GM10266 (cell line): ENCODE measurements at regions not wholly inside any gene's neighbourhood (a gene's known extent, or its start where the extent isn't known, plus 50 kb on each side); places are given as distances from the start of the nearest gene placed in this dataset.

Experiments
- DNase-seq: peaks from one replicate; pipeline ENCODE4 v3.0.0; 2012; ENCODE audit errors: extremely low spot score
- TF ChIP-seq, protein P1 (sequence below): IDR thresholded peaks from 2 replicates; pipeline ENCODE4 v1.5.1; 2012; ENCODE audit warnings: mild to moderate bottlenecking, low read depth; ENCODE audit not compliant: control insufficient read depth, insufficient read depth; ENCODE audit errors: missing control alignments

DNA sequence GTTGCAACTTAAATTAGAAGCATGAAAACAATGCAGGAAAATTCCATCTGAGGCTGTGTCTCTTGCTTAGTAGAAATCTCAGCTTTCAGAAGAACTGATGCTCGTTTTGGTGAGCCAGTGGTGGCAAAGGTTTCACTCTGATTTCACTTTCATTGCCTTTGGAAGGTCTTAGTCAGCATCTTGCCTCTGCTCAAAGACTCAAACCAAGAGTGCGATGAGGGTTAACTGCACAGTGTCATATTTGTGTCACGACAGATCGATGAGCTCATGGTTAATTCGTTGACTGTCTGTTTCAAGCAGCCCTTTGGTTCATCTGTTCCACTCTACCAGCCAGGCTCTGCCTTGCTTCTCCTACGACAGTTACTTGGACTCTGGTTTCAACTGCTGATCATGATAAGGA is 331.3 kb upstream of the KIF2A start:
- TF ChIP-seq, protein P1, sequence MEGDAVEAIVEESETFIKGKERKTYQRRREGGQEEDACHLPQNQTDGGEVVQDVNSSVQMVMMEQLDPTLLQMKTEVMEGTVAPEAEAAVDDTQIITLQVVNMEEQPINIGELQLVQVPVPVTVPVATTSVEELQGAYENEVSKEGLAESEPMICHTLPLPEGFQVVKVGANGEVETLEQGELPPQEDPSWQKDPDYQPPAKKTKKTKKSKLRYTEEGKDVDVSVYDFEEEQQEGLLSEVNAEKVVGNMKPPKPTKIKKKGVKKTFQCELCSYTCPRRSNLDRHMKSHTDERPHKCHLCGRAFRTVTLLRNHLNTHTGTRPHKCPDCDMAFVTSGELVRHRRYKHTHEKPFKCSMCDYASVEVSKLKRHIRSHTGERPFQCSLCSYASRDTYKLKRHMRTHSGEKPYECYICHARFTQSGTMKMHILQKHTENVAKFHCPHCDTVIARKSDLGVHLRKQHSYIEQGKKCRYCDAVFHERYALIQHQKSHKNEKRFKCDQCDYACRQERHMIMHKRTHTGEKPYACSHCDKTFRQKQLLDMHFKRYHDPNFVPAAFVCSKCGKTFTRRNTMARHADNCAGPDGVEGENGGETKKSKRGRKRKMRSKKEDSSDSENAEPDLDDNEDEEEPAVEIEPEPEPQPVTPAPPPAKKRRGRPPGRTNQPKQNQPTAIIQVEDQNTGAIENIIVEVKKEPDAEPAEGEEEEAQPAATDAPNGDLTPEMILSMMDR: no peak
- no peak for DNase-seq

- TF ChIP-seq, protein P1: no peak
- DNase-seq: no peak
These were observed 324.1 kb upstream of the KIF2A start for GRCh38 chr5:61981886-61982285.

DNA sequence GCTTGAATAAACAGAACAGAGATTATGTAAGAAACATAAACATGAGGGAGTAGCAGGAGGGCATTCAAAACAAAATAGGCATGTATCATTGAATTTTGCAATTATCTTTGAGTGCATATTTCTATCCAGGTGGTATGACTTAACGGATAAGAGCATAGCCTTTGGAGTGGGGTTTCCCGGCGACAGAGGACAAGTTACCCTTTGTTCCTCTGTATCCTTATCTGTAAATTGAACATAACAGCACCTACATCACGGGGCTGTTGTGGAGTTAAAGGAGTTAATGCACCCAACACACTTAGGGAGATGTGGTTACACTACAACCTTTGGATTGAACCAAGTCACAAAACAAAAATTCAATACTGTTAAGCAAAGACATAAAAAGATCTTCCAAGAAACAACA is 314.6 kb upstream of the KIF2A start:
- no peak for DNase-seq
- TF ChIP-seq, protein P1: no peak

DNA sequence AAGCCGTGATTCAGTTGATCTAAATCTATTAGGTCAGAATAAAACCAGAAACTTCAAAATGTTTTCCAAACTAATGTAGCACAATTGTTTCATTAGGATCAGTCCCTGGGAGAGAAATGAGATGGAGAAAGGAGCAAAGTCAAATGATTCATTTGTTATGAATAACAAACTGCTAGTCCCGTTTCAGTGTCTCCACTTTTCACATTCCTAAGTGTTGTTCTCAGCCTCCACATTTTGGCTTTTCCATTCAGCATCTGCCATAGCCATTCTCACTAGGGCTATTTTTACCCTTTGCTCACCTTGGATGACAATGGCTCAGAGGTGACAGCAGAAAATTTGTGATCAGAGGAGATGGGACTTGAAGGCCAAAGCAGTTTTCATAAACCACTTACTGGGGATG is 314.1 kb upstream of the KIF2A start:
- no peak for DNase-seq
- TF ChIP-seq, protein P1: no peak

GRCh38 chr5:61993295-61993927 is 312.6 kb upstream of the KIF2A start:
- no peak for DNase-seq
- TF ChIP-seq, protein P1: no peak

- no peak for DNase-seq
- TF ChIP-seq, protein P1: no peak
These were observed 311.8 kb upstream of the KIF2A start for GRCh38 chr5:61994171-61994570.

DNA sequence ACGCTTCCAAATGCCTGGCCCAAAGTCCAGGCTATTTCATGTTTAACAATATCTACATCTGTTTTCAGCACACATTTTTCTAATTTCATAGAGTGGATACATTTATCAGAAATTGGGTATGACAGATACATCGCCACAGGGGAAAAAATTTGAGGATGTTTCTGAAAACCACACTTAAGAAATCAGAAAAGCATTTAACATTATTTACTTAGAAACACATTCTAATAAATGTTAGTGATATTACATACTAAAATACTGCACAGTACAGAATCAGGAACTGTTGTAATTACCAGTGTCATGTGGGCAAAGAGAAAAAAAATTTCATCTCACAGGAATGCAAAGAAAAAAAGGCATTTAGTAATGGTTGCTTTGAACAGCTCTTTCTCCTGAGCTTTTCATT is 310.5 kb upstream of the KIF2A start:
- TF ChIP-seq, protein P1: no peak
- no peak for DNase-seq
